ENCODE measurements at regions not wholly inside any gene's neighbourhood (a gene's known extent, or its start where the extent isn't known, plus 50 kb on each side); places are given as distances from the start of the nearest gene placed in this dataset.

GRCh38 chr1:118335331-118335732 is 150.3 kb upstream of the SPAG17 start:
- TF ChIP-seq CTCF (IDR thresholded peaks at IDR 0.05) (no peak), POLR2A (IDR thresholded peaks at IDR 0.05) (no peak)
